ENCODE measurements at regions not wholly inside any gene's neighbourhood (a gene's known extent, or its start where the extent isn't known, plus 50 kb on each side); places are given as distances from the start of the nearest gene placed in this dataset.

GRCh38 chr9:120331913-120332312 is 248.1 kb downstream of the CDK5RAP2 start:
- Histone ChIP-seq H2BK20ac (ENCODE audit: low read depth, low read length, poor library complexity, severe bottlenecking) (no peak overlapping the region), H4K91ac (ENCODE audit: insufficient read length, low read depth, low read length) (no peak overlapping the region), H2BK120ac (ENCODE audit: low read depth, low read length, poor library complexity, severe bottlenecking) (no peak overlapping the region), H2AK5ac (ENCODE audit: insufficient read length, low read length) (no peak overlapping the region), H3K9ac (ENCODE audit: extremely low read depth, insufficient read length, low read length) (no peak overlapping the region), H3K23ac (ENCODE audit: insufficient read length, low read depth, low read length) (no peak overlapping the region), H3K4ac (ENCODE audit: low read depth, low read length) (no peak overlapping the region), H2BK12ac (ENCODE audit: insufficient read length, low read depth, low read length) (no peak overlapping the region), H3K27ac (ENCODE audit: insufficient read length, low read depth, low read length) (no peak overlapping the region), H2BK5ac (ENCODE audit: insufficient read length, low read length) (no peak overlapping the region), H3K4me2 (ENCODE audit: insufficient read depth, insufficient read length, low read length) (no peak overlapping the region), H3K79me2 (ENCODE audit: insufficient read depth, low read length) (no peaks in the 10 kb centered on the region), H3K27me3 (ENCODE audit: insufficient read depth, low read length) (no peaks in the 10 kb centered on the region), H3K23me2 (ENCODE audit: insufficient read length, low read depth, low read length, poor library complexity, severe bottlenecking) (no peaks in the 10 kb centered on the region), H3T11ph (ENCODE audit: low read length) (no peak overlapping the region), H2BK15ac (ENCODE audit: low read depth, low read length) (no peak overlapping the region), H4K20me1 (ENCODE audit: control insufficient read depth, insufficient read depth, insufficient read length) (no peaks in the 10 kb centered on the region), H3K18ac (ENCODE audit: insufficient read length, low read depth, low read length) (no peak overlapping the region), H3K14ac (ENCODE audit: insufficient read depth, low read length) (no peak overlapping the region), H3K4me1 (ENCODE audit: insufficient read depth, low read length) (no peaks in the 10 kb centered on the region), H4K5ac (ENCODE audit: insufficient read length, low read depth, low read length) (no peak overlapping the region), H3K56ac (ENCODE audit: insufficient read length, low read depth, low read length) (no peak overlapping the region), H2AFZ (ENCODE audit: low read length) (no peak overlapping the region), H3K79me1 (ENCODE audit: insufficient read depth, low read depth, low read length, poor library complexity, severe bottlenecking) (no peaks in the 10 kb centered on the region), H4K8ac (replicated peaks; ENCODE audit: insufficient read length, low read depth, low read length) (no peak overlapping the region), H3K9me3 (ENCODE audit: control insufficient read depth, low read depth, low read length) (no peaks in the 10 kb centered on the region)
- TF ChIP-seq, protein P1, sequence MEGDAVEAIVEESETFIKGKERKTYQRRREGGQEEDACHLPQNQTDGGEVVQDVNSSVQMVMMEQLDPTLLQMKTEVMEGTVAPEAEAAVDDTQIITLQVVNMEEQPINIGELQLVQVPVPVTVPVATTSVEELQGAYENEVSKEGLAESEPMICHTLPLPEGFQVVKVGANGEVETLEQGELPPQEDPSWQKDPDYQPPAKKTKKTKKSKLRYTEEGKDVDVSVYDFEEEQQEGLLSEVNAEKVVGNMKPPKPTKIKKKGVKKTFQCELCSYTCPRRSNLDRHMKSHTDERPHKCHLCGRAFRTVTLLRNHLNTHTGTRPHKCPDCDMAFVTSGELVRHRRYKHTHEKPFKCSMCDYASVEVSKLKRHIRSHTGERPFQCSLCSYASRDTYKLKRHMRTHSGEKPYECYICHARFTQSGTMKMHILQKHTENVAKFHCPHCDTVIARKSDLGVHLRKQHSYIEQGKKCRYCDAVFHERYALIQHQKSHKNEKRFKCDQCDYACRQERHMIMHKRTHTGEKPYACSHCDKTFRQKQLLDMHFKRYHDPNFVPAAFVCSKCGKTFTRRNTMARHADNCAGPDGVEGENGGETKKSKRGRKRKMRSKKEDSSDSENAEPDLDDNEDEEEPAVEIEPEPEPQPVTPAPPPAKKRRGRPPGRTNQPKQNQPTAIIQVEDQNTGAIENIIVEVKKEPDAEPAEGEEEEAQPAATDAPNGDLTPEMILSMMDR (conservative IDR thresholded peaks at IDR 0.05): no peak
- DNase-seq: no peak
- H3K9me3 Mint-ChIP-seq: peaks cover 0 to 2% of the 10 kb centered on the region in 2 experiments; a peak in 1 of 5 replicates
- peaks cover 5% of the 10 kb centered on the region for H3K27me3 Mint-ChIP-seq (ENCODE audit: low read depth)
- peaks cover 0 to 4% of the 10 kb centered on the region in 2 experiments; a peak in 1 of 4 replicates for H3K4me1 Mint-ChIP-seq
- H3K36me3 Mint-ChIP-seq (ENCODE audit: insufficient read depth in 1 of 3, low read depth in 3 of 3): no peaks in the 10 kb centered on the region
- H3K4me3 Mint-ChIP-seq: no peak overlapping the region
- no peak overlapping the region; a peak in 1 of 7 replicates for H3K27ac Mint-ChIP-seq
- no CpG with 5 or more reads among the region's 3 CpGs for WGBS (ENCODE audit: extremely low coverage, insufficient read length, low lambda C conversion rate)

Measured in H9 (cell line).